GM21526 (cell line): ENCODE measurements at regions not wholly inside any gene's neighbourhood (a gene's known extent, or its start where the extent isn't known, plus 50 kb on each side); places are given as distances from the start of the nearest gene placed in this dataset.
"Not testable (repeated sequence)": the region's sequence is repeated elsewhere in the genome, so short reads cannot be mapped to it uniquely, and the experiment has no call there.

ENCODE experiments used
- ATAC-seq: cut with Tn5 transposase; IDR thresholded peaks from one replicate; pipeline ENCODE4 v1.9.1; 2021; ENCODE audit warnings: moderate library complexity; ENCODE audit not compliant: unreplicated experiment, low FRiP score

DNA sequence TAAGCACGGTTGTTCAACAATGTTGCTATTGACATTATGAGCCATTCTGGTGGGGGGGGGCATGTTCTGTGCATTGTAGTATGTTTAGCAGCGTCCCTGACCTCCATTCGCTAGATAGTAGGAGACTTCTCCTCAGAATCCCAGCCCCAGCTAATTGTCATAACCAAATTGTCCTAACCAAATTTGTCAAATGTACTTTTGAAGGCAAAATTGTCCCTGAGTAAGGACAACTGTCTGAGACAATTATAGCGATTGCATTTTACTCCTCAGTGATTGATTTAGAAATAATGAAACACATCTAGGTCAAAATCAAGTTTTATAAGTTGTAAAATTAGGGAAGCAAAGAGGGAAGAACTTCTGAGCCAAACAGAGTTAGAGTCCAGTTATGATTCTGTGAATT, 541.8 kb upstream of the CHORDC1 start:
- ATAC-seq: no peak

DNA sequence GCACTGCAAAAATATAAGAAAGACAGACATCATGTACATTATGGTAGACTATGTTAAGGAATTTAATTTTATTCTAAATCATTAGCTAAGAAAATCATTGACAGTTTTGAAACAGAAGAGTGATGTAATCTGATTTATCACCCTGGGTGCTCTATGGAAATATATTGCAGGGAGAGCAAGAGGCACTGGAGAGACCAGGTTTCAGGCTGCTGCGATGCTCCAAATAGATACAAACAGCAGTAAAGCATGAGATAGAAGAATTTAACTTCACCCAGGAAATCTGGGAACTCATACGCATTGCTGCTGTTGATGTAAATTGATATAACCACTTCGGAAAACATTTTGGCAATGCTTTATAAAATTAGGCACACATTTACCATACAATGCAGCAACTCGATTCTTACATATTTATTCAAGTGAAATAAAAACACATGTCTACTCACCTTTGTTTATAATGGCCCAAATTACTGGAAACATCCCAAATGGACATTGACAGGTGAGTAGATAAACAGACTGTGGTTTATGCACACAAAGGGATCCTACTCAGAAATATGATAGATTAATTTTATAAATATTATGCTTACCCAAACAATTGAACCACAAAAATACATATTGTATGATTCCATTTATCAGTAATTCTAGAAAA, 535.1 kb upstream of the CHORDC1 start:
- ATAC-seq: no peak

DNA sequence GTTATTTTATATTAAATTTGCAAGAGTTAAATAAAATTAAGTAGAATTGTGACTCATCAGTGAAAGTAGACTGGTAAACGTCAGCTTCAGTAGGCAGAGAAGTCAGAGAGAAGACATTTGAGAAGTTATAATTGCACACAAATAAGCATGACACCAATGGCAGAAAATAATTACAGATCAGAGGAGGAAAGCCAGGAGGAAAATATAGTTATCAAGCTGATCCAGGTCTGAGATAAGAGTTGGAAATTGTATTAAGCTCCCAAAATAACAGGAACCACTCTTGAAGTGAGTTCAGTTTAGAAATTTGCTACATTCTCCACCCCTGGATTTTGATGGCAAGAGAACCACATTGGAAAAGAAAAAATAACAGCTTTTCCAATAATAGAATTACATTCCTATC, 533.8 kb upstream of the CHORDC1 start:
- no peak for ATAC-seq

DNA sequence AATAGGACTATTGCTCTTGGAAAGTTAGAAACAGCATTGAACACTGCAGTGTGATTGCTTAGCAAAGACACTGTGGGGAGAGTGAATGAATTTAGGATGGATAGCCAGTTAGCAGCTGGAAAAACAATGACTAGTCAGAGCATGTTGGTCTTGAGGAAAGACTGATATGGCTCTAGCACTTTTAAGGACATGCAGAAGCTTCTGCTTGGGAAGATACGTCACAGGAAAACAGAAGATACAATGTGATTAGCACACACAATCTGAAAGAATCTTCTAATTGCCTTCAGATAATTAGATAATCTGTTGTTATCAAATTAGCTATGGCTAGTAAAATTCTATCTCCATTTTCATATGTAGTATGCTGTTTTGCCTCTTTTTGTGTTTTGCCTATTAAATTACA, 530.7 kb upstream of the CHORDC1 start:
- ATAC-seq: no peak

DNA sequence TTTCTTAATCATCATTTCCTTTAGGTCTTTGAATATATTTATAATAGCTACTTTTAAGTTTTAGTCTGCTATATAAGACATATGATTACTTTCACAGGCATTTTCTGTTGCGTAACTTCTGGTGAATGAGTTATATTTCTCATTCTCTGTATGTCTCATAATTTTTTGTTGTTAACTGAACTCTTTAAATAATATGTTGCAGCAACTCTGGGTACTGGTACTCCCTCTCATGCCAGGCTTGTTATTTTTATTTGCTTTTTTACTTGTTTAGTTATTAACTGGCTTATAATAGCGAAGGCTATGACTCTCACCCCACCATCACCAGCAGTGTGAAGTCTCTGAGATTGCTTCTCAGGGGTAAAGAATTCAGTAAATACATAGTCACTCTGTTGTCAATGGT, 524.2 kb upstream of the CHORDC1 start:
- no peak for ATAC-seq

DNA sequence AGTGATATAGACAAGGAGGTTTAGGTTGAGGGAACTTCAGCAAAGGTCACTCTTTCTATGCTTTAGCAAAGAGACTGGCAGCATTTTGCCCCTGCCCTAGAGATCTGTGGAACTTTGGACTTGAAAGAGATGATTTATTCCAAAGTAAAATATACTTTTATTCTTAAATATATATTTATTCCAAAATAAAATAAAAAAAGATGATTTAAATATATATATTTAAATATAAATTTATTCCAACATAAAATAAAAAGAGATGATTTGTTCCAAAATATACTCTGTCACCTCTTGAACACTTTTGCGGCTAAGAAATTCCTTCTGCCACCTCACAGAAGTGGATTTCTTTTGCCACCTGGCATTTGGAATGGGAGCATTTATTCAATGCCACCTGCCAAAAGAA, 521.3 kb upstream of the CHORDC1 start:
- no peak for ATAC-seq

DNA sequence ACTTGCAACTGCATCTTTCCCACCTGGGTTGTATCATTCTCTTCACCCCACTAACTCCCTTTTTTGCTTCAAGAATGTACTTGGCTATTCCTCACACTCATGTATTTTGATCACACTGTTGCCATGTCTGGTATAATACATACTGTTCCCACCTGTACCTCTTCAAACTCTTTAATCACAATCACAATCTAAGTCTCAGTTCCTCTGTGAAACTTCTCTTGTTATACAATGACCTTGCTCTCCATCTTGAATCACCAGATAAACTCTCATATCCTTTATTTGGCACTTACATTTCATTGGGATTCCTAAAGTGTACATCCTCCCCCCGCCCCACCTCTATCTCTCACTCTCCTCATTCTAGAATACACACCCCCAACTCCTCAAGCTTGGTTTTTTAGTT, 516.0 kb upstream of the CHORDC1 start:
- no peak for ATAC-seq

DNA sequence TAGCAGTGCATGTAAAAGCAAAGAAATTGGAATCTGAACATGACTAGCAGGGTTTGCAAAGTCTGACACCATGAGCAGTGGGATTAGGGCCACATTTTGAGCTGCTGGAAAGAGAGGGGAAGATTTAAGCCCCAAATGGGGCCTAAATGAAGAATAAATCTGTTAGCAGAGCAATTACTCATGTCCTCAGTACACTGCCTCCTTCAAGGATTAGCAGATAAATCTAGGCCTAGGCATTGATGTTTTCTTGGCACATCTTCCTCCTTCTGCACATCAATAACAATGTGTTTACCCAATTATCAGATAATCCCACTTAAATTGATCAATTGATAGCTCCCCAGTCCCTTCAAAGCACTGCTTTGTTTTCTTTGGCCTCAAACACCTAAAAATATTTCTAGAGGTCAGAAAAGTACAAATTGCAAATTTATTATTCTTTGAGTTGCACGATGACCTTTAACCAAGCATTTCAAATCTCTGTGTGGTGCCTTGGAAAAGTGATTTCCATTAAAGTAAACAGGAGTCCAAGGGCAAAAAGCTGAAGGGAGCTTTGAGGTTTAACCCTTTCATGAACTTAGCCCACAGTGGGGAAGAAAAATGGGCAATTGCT, 514.7 kb upstream of the CHORDC1 start:
- ATAC-seq: no peak

DNA sequence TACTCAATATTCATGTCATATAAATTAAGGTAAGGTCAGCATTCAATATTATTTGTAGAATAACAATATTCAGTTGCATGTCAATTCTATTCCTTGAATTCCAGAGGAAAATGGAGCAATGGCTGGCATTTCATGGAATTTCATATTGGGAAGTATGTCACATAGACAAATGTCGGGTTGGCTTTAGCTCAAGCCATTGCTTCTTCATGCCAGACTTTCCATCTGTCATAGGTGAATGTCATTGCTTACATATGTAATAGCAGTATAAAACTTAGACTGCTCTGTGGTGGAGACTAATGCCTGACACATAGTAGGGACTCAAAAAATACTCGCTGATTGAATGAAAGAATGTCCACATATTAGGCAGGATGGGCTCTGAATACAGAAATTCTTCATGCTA, 509.6 kb upstream of the CHORDC1 start:
- no peak for ATAC-seq

DNA sequence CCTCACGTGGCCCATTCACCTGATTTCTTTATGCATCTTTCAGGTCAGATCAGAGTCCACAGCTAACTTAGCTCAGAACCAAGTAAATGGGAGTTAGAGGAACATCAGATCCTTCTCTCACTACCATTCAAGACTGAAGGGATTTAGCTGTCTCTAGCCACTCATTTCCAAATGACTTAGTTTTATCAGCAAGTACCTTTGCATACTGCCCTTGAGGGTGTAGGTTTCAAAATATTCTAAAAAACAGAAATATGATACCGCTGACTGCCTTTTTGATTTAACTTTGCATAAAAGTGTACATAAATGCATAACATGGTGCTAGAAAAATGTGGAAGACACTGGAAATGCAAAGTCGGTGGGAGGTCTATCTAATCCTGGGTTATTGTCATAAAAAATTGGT, 500.6 kb upstream of the CHORDC1 start:
- no peak for ATAC-seq

DNA sequence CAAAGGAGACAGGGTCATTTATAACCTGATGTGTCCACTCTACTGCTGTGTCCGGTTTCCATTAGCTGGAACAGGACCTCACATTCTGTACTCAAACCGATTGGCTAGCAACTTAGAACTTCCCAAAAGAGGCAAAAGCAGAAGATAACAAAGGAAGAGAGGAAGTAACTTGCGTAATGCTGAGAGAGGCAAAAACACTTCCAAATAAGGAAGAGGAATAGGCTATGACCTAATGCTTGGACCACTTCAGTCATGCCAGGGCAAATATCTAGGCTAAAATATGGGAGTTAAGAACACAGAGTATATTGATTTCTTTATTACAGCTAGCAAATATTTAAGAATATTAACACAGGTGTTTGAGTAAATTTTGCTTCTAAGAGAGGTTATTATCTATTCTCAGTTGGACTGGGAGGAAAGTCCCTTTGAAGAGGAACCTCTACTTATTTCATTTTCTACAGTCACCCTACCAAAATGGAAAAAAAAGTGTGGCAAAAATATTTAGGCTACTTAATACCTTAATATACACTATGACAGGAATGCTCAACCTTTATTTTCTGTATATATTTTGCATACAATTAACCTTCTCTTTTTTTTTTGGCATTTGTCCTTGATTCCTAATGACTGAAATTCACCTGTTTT, 499.8 kb upstream of the CHORDC1 start:
- no peak for ATAC-seq

DNA sequence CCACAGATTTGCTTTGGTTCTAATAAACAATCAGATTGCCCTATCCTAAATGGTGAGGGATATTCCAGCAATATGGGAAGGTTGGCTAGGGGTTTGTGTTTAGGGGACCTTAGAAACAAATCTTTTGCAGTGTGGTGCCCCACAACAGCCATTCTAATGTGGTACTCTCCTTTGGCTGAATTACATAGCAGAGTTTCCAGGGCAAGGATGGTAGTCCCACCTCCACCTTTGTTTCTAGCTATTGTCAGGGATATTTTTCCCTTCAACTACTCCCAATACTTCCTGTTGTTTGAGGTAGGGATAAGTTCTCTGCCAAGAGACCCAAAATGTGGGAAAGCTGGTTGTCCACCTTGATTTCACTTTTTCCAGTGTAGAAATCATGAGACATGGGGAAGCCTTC, 494.7 kb upstream of the CHORDC1 start:
- no peak for ATAC-seq

DNA sequence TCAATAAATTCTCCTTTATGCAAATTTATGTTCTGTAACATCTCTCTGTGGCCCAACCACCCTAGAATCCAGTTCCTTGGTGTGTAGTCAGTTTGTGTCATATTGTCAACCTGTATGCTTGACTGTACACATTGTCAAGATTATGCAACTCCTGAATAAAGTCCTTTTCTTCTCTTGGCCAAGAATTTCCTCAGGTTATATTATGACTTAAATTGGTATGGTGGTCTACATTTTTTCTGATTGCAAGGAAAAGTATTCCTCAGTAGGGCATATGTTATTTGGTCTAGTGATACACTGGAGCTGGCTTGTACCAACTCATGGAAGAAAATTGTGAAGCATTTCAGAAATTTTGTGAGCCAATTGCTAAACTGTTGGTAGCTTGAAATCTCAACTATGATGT, 482.8 kb upstream of the CHORDC1 start:
- ATAC-seq: no peak

DNA sequence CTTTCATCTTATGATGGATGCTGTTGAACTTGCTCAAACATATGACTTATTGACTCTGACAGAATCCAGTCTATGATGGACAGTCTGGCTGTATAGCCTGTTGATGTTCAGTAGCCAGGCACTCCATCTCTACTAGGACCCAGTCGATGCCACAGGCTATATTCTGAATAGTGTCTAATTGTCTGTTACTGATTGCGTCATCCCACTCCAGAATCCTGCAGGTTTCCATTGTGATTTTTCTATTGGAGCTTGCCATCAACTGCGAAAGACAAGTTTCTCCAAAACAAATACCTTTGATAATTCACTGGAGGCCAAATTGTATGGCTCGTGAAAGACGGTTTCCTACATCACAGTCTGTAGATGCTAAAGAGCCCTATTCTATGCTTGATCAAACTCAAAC, 481.7 kb upstream of the CHORDC1 start:
- no peak for ATAC-seq

DNA sequence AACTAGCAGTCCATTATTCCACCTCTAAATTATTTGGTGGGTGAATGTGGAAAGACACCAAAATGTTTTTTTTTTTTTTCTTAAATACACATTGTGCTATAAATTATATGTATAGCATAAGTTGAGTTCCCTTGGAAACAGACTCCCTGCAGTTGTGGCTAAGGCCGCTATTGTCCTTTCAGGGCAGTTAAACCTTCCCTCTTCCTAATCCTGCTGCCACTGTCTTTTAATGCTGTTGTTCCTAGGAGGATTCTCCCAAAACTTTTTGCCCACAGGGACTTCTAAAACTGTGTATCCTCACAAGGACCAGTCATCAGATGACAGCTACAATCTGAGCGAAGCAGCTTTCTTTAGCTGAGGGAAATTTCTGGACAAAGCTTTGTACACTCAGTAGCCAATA, 478.9 kb upstream of the CHORDC1 start:
- ATAC-seq: no peak

DNA sequence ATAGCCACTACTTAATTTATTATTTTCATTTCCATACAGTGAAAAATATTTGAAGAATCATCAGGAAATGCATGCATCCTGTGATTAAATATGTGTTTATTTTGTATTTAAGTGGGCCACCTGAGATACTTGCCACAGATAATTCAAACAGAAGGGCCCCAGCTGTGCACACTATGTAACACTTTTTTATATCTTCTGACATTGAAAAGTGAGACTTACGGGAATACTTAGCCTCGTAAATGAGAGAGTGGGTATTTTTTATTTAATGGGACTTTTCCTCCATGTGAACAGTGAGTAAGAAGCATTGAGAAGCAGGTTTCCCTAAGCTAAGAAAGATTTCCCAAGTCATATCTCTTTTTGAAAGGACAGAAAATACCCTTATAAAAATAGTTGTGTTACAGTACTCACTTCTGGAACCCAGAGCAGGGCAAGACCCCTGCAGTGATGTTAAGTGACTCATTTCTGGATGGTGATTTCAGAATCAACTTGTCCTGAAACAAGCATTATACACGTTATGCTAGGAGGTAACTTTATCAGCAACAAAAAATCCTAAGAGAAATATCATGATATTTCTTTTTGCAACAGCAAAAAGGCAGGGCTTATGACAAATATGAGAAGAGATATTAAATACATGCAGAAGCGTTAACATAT, 478.1 kb upstream of the CHORDC1 start:
- ATAC-seq: peak; percentile 85

DNA sequence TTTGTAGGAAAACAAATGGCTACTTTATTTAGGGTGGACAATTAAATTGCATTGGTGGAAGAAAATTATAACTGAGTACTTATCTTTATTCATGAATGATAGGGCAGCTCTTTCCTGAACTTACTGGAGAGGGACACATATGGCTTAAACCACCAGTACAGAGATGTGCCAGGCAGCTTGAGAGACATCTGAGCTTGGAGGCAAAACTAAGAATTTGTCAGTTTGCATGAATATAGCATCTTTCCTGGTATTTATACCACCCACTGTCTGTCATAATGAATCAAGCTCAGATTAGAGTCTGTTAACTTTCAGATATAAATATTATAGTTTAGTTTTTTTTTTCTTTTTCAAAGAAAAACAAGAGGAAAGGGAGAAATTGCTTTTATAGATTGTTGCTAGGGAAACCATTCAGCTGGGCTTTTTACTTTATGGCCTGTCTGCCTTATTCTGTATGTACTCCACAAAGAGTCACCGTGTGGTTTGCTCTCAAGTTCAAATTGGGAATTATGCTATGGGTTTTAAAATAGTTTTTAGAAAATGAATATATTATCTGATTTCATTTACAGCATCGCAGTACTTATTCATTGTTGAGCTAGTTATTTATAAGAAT, 477.0 kb upstream of the CHORDC1 start:
- ATAC-seq: no peak

DNA sequence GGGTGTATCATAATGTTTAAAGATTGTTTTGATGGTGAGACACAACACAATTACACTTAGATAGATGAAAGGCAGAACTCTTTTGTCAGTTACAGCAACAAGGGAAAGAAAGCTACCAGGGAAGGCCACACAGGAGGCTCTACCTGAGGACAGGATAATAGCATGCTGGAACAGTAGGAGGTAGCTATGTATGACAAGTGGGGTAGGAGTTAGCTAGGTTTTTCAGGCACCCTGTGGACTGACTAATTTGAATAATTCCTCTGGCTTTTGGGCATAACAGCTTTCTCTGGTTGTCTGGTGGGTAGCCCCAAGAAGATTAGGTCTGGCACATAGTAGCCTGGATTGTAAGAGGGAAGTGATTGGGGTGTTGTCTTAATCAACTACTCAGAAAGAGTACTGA, 475.4 kb upstream of the CHORDC1 start:
- no peak for ATAC-seq

DNA sequence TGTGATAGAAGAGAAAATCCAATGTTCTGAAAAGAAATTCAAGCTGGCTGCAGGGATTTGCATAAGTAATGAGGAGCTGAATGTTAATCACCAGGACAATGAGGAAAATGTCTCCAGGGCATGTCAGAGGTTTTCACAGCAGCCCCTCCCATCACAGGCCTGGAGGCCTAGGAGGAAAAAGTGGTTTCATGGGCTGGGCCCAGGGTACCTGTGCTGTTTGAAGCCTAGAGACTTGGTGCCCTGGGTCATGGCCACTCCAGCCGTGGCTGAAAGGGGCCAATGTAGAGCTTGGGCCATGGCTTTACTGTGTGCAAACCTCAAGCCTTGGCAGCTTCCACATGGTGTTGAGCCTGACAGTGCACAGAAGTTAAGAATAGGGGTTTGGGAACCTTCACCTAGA, 452.6 kb upstream of the CHORDC1 start:
- not testable (repeated sequence) for ATAC-seq

DNA sequence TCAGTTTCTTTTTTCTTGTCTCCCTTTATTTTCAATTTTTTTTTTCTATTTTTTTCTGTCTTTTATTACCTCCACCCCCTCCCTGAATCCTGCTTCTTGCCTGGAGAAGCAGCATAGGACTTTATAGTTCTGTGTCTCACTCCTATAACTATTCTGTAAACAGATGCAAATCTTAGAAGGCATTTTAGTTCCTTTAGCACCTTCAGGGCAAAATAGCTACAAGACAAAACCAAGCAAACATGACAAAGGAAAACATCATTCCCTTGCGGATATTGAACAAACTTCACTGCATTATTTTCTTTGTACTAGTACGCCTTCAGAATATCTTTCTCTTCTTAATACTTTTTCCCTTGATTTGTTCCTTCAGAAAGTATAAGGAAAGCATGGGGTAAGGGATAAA, 446.2 kb upstream of the CHORDC1 start:
- no peak for ATAC-seq

DNA sequence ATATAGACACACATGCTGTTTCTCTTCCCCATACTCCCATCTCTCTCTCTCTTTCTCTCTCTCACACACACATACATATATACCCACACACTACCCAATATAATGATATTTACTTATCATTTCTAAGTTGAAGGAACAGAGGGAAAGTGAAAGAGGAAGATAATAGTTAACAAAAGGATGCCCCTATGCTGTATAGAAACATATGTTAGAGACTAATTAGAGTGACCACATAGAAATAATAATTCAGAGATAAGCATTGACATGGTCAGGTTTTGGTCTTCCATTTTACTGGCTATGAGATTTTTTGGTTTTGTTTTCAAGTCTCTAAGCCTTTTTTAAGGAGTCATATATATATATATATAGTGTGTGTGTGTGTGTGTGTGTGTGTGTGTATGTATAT, 445.7 kb upstream of the CHORDC1 start:
- no peak for ATAC-seq
